Mesendoderm (in vitro differentiated cells): ENCODE measurements at regions not wholly inside any gene's neighbourhood (a gene's known extent, or its start where the extent isn't known, plus 50 kb on each side); places are given as distances from the start of the nearest gene placed in this dataset.

Experiments used
- DNase-seq: peaks from one replicate; pipeline ENCODE4 v3.0.0; 2013
- H2AK5ac ChIP-seq: 2 replicates; pipeline ENCODE4 v1.6.1; 2013; ENCODE audit warnings: low read length, inconsistent platforms
- H2BK120ac ChIP-seq: 2 replicates; pipeline ENCODE4 v1.6.1; 2013; ENCODE audit warnings: low read depth, mild to moderate bottlenecking, low read length, moderate library complexity, mixed read lengths
- H2BK15ac ChIP-seq: replicated peaks from 2 replicates; pipeline ENCODE4 v1.6.1; 2013; ENCODE audit warnings: low read depth, mild to moderate bottlenecking, moderate library complexity
- H2BK5ac ChIP-seq: 2 replicates; pipeline ENCODE4 v1.6.1; 2013; ENCODE audit warnings: low read length, inconsistent platforms
- H3K18ac ChIP-seq: 2 replicates; pipeline ENCODE4 v1.6.1; 2013; ENCODE audit warnings: mild to moderate bottlenecking, low read length, mixed read lengths
- H3K23ac ChIP-seq: one replicate; pipeline ENCODE4 v1.6.1; 2013; ENCODE audit warnings: low read length
- H3K27ac ChIP-seq: 2 replicates; pipeline ENCODE4 v1.5.1; 2013; ENCODE audit warnings: low read depth, mild to moderate bottlenecking, inconsistent platforms, low read length, moderate library complexity
- H3K27me3 ChIP-seq: 2 replicates; pipeline ENCODE4 v1.6.1; 2013; ENCODE audit warnings: low read length, control low read depth, mild to moderate bottlenecking, inconsistent platforms; ENCODE audit not compliant: insufficient read depth, poor library complexity
- H3K36me3 ChIP-seq: 2 replicates; pipeline ENCODE4 v1.6.1; 2013; ENCODE audit warnings: low read length, inconsistent platforms; ENCODE audit not compliant: control insufficient read depth, insufficient read depth
- H3K4ac ChIP-seq: one replicate; pipeline ENCODE4 v1.6.1; 2013; ENCODE audit warnings: low read depth, mild to moderate bottlenecking, low read length, moderate library complexity
- H3K4me1 ChIP-seq: 2 replicates; pipeline ENCODE4 v1.6.1; 2013; ENCODE audit warnings: low read depth, low read length, inconsistent platforms; ENCODE audit not compliant: control insufficient read depth
- H3K4me2 ChIP-seq: 2 replicates; pipeline ENCODE4 v1.6.1; 2013; ENCODE audit warnings: low read length
- H3K4me3 ChIP-seq: 2 replicates; pipeline ENCODE4 v1.5.1; 2013; ENCODE audit warnings: mild to moderate bottlenecking, low read length
- H3K56ac ChIP-seq: one replicate; pipeline ENCODE4 v1.6.1; 2013; ENCODE audit warnings: low read length
- H3K79me1 ChIP-seq: 2 replicates; pipeline ENCODE4 v1.6.1; 2013; ENCODE audit warnings: low read length, inconsistent platforms
- H3K79me2 ChIP-seq: 2 replicates; pipeline ENCODE4 v1.6.1; 2013; ENCODE audit warnings: mild to moderate bottlenecking, low read length; ENCODE audit not compliant: control insufficient read depth, insufficient read depth
- H3K9ac ChIP-seq: 2 replicates; pipeline ENCODE4 v1.6.1; 2013; ENCODE audit warnings: low read length, inconsistent platforms
- H4K5ac ChIP-seq: one replicate; pipeline ENCODE4 v1.6.1; 2013; ENCODE audit warnings: low read length
- H4K8ac ChIP-seq: one replicate; pipeline ENCODE4 v1.6.1; 2013; ENCODE audit warnings: low read depth, mild to moderate bottlenecking, control low read depth, low read length, moderate library complexity
- WGBS: extraction: QIAGEN DNeasy Blood & Tissue Kit; methylation state at CpG from one replicate; pipeline ENCODE4 v1.1.7; 2013; ENCODE audit warnings: low lambda C conversion rate, missing lambda C conversion rate; ENCODE audit not compliant: insufficient coverage; ENCODE audit errors: extremely low coverage; 5-methylcytosine and 5-hydroxymethylcytosine counted together

GRCh38 chr20:17029698-17030097, 197.1 kb upstream of the PCSK2 start:
- Histone ChIP-seq H3K27me3 (no peaks in the 10 kb centered on the region), H3K9ac (no peak overlapping the region), H3K79me2 (no peaks in the 10 kb centered on the region), H3K18ac (no peak overlapping the region), H3K79me1 (no peaks in the 10 kb centered on the region), H2BK15ac (peak overlapping the region; percentile 59), H3K4me2 (no peak overlapping the region), H3K4me3 (no peak overlapping the region), H4K5ac (no peak overlapping the region), H2BK120ac (no peak overlapping the region), H3K36me3 (no peaks in the 10 kb centered on the region), H2AK5ac (no peak overlapping the region), H2BK5ac (no peak overlapping the region), H3K23ac (no peak overlapping the region), H3K27ac (no peak overlapping the region), H3K4ac (no peak overlapping the region), H4K8ac (no peak overlapping the region), H3K4me1 (no peaks in the 10 kb centered on the region), H3K56ac (no peak overlapping the region)
- WGBS: no CpG with 5 or more reads among the region's 4 CpGs
- DNase-seq: no peak

GRCh38 chr20:17036541-17036940, 190.3 kb upstream of the PCSK2 start:
- H3K27me3 ChIP-seq: no peaks in the 10 kb centered on the region
- no peak overlapping the region for H3K23ac ChIP-seq
- H3K27ac ChIP-seq: no peak overlapping the region
- H2AK5ac ChIP-seq: no peak overlapping the region
- H2BK15ac ChIP-seq: no peak overlapping the region
- H3K18ac ChIP-seq: no peak overlapping the region
- H3K4me3 ChIP-seq: no peak overlapping the region
- no peaks in the 10 kb centered on the region for H3K79me2 ChIP-seq
- no peak overlapping the region for H3K4me2 ChIP-seq
- no peak overlapping the region for H2BK120ac ChIP-seq
- H2BK5ac ChIP-seq: no peak overlapping the region
- H4K5ac ChIP-seq: no peak overlapping the region
- no peaks in the 10 kb centered on the region for H3K36me3 ChIP-seq
- H3K56ac ChIP-seq: no peak overlapping the region
- no peak overlapping the region for H3K4ac ChIP-seq
- DNase-seq: no peak
- peaks cover 2% of the 10 kb centered on the region for H3K4me1 ChIP-seq
- no peaks in the 10 kb centered on the region for H3K79me1 ChIP-seq
- no CpG with 5 or more reads among the region's 1 CpG for WGBS
- no peak overlapping the region for H3K9ac ChIP-seq
- H4K8ac ChIP-seq: no peak overlapping the region

DNA sequence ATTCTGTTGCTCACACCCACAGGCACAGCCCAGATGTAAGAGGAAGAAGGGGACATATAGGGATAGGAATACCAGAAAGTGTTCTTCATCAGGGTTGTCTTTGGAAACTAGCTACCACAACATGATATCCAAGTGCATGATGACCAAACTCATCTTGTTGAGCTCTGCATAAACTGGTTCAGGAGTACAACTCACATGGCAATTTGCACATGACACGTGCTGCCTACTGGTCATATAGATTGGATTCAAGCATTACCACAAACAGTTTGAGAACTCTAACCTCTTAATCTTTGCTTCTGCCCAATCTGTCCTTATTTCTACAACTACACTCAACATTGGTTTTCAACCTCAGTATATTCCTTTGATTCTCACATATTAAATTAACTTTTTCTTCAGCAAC, 184.7 kb upstream of the PCSK2 start:
- no CpG with 5 or more reads among the region's 1 CpG for WGBS

GRCh38 chr20:17043323-17043722, 183.5 kb upstream of the PCSK2 start:
- H3K4me3 ChIP-seq: no peak overlapping the region
- H3K79me1 ChIP-seq: no peaks in the 10 kb centered on the region
- no peak overlapping the region for H3K56ac ChIP-seq
- H2BK15ac ChIP-seq: no peak overlapping the region
- no CpG with 5 or more reads among the region's 5 CpGs for WGBS
- no peak overlapping the region for H3K4me2 ChIP-seq
- no peak overlapping the region for H2AK5ac ChIP-seq
- no peaks in the 10 kb centered on the region for H3K36me3 ChIP-seq
- no peak overlapping the region for H4K8ac ChIP-seq
- no peak overlapping the region for H3K4ac ChIP-seq
- DNase-seq: no peak
- H3K4me1 ChIP-seq: peaks cover 2% of the 10 kb centered on the region
- H3K9ac ChIP-seq: no peak overlapping the region
- H3K27me3 ChIP-seq: no peaks in the 10 kb centered on the region
- H3K18ac ChIP-seq: no peak overlapping the region
- H3K79me2 ChIP-seq: no peaks in the 10 kb centered on the region
- H4K5ac ChIP-seq: no peak overlapping the region
- H2BK5ac ChIP-seq: no peak overlapping the region
- H3K27ac ChIP-seq: no peak overlapping the region
- no peak overlapping the region for H2BK120ac ChIP-seq
- H3K23ac ChIP-seq: no peak overlapping the region

More for the DNA sequence above, 184.7 kb upstream of the PCSK2 start:
- no peak overlapping the region for H3K4ac ChIP-seq
- H3K27me3 ChIP-seq: no peaks in the 10 kb centered on the region
- no peak overlapping the region for H3K56ac ChIP-seq
- no peak overlapping the region for H3K4me3 ChIP-seq
- no peak overlapping the region for H2BK15ac ChIP-seq
- no peak overlapping the region for H2BK5ac ChIP-seq
- no peaks in the 10 kb centered on the region for H3K36me3 ChIP-seq
- no peaks in the 10 kb centered on the region for H3K79me2 ChIP-seq
- H3K18ac ChIP-seq: no peak overlapping the region
- H3K4me1 ChIP-seq: peaks cover 2% of the 10 kb centered on the region
- H3K23ac ChIP-seq: no peak overlapping the region
- no peaks in the 10 kb centered on the region for H3K79me1 ChIP-seq
- DNase-seq: no peak
- no peak overlapping the region for H2AK5ac ChIP-seq
- no peak overlapping the region for H3K9ac ChIP-seq
- H3K27ac ChIP-seq: no peak overlapping the region
- no peak overlapping the region for H4K5ac ChIP-seq
- H4K8ac ChIP-seq: no peak overlapping the region
- H3K4me2 ChIP-seq: no peak overlapping the region
- H2BK120ac ChIP-seq: no peak overlapping the region

DNA sequence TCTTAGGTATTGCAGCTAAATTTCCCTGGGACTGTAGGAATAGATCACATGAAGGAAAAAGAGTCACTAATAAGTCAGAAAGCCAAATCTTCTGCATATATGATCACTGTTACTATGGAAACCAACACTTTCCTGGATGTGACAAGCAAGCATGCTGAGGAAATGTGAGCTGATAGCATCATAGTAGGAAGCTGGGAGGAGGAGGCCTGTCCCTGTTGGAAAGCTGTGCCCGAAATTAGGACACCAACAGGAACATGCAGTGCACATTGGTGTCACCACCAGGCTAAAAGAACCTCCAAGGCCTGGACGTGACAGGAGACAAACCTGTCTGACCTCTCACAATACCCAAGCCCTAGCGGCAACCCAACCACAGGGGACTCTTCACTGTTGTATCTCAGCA, 181.9 kb upstream of the PCSK2 start:
- Histone ChIP-seq H4K5ac (no peak overlapping the region), H3K27me3 (no peaks in the 10 kb centered on the region), H3K23ac (no peak overlapping the region), H3K79me1 (no peaks in the 10 kb centered on the region), H3K9ac (no peak overlapping the region), H2BK120ac (no peak overlapping the region), H2BK15ac (no peak overlapping the region), H3K79me2 (no peaks in the 10 kb centered on the region), H3K36me3 (no peaks in the 10 kb centered on the region), H3K4me1 (peaks cover 2% of the 10 kb centered on the region), H3K27ac (no peak overlapping the region), H3K56ac (no peak overlapping the region), H2AK5ac (no peak overlapping the region), H2BK5ac (no peak overlapping the region), H3K4me3 (no peak overlapping the region), H3K4ac (no peak overlapping the region), H4K8ac (no peak overlapping the region), H3K4me2 (no peak overlapping the region), H3K18ac (no peak overlapping the region)
- DNase-seq: no peak
- no CpG with 5 or more reads among the region's 3 CpGs for WGBS

DNA sequence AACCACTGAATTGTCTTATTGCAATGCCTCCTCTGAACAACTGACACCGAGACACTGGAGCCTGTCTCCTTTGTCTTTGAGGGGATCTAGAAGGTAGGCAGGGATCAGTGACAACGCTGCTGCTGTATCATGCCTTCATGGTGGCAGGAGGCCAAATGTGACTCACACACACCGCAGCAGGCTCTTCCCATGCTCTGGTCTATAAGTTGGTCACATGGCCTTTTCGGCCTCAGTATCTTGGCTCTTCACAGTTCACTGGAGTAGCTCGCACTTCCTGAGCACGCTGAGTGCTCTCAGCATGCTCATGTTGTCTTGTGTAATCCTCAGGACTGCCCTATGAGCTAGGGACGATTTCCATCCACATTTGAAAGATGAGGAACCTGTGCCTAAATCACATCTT, 167.4 kb upstream of the PCSK2 start:
- no peaks in the 10 kb centered on the region for H3K36me3 ChIP-seq
- no peak overlapping the region for H3K4me3 ChIP-seq
- no peak overlapping the region for H2BK15ac ChIP-seq
- no peak overlapping the region for H4K8ac ChIP-seq
- no peak overlapping the region for H2BK5ac ChIP-seq
- no peaks in the 10 kb centered on the region for H3K27me3 ChIP-seq
- H4K5ac ChIP-seq: no peak overlapping the region
- DNase-seq: no peak
- H3K9ac ChIP-seq: no peak overlapping the region
- peaks cover 5% of the 10 kb centered on the region for H3K4me1 ChIP-seq
- H3K79me1 ChIP-seq: no peaks in the 10 kb centered on the region
- WGBS: no CpG with 5 or more reads among the region's 7 CpGs
- no peak overlapping the region for H2BK120ac ChIP-seq
- no peak overlapping the region for H3K23ac ChIP-seq
- no peak overlapping the region for H3K27ac ChIP-seq
- H3K56ac ChIP-seq: no peak overlapping the region
- no peak overlapping the region for H2AK5ac ChIP-seq
- H3K4ac ChIP-seq: no peak overlapping the region
- H3K79me2 ChIP-seq: no peaks in the 10 kb centered on the region
- H3K18ac ChIP-seq: no peak overlapping the region
- no peak overlapping the region for H3K4me2 ChIP-seq
